Nephron progenitor cell (in vitro differentiated cells): ENCODE measurements at regions not wholly inside any gene's neighbourhood (a gene's known extent, or its start where the extent isn't known, plus 50 kb on each side); places are given as distances from the start of the nearest gene placed in this dataset.

ENCODE experiments used
- DNase-seq: peaks from one replicate; pipeline ENCODE4 v3.0.0; 2021
- H3K27ac Mint-ChIP-seq: 2 replicates; pipeline ENCODE4 v1.8.0; 2021; ENCODE audit warnings: mild to moderate bottlenecking, moderate library complexity, mixed read lengths
- H3K27me3 Mint-ChIP-seq: 2 replicates; pipeline ENCODE4 v1.8.0; 2021; ENCODE audit warnings: mild to moderate bottlenecking, low read depth, mixed read lengths; ENCODE audit not compliant: poor library complexity
- H3K36me3 Mint-ChIP-seq: 2 replicates; pipeline ENCODE4 v1.8.0; 2021; ENCODE audit warnings: low read depth, mixed read lengths
- H3K4me1 Mint-ChIP-seq: 2 replicates; pipeline ENCODE4 v1.8.0; 2021; ENCODE audit warnings: mixed read lengths
- H3K4me3 Mint-ChIP-seq: 2 replicates; pipeline ENCODE4 v1.8.0; 2021; ENCODE audit warnings: mild to moderate bottlenecking, moderate library complexity, mixed read lengths
- H3K9me3 Mint-ChIP-seq: 2 replicates; pipeline ENCODE4 v1.8.0; 2021; ENCODE audit warnings: mild to moderate bottlenecking, moderate library complexity, mixed read lengths
- CTCF ChIP-seq: fragments of 200-600 bp; sonication (generic); IDR thresholded peaks from 2 replicates; pipeline ENCODE4 v1.5.0; 2021; ENCODE audit warnings: antibody characterized with exemption

- Mint-ChIP-seq H3K4me1 (no peaks in the 10 kb centered on the region), H3K36me3 (no peaks in the 10 kb centered on the region), H3K27me3 (no peaks in the 10 kb centered on the region), H3K9me3 (no peaks in the 10 kb centered on the region), H3K27ac (no peak overlapping the region), H3K4me3 (no peak overlapping the region)
- no peak for TF ChIP-seq CTCF
- no peak for DNase-seq
Measured at GRCh38 chr12:78680596-78680995, 184.0 kb upstream of the SYT1 start.

DNA sequence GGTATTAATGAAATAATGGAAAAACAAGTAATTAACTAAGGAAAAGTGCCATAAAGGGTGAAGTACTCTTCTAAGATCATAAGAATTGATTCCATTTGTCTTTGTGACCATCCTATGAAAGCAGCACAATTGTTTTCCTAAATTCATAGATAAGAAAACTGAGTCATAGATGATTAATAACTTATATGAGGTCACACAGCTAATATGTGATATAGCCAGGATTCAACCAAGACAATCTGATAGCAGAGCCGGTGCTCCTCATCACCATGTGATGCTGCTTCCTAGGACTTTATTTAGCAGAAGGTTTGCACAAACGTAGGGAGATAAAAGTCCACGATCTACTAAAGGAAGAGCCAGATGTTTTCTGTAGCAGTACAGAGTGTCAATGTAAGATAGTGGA, 181.5 kb upstream of the SYT1 start:
- H3K27me3 Mint-ChIP-seq, result no peaks in the 10 kb centered on the region

GRCh38 chr12:78683626-78684025, 180.9 kb upstream of the SYT1 start:
- Mint-ChIP-seq H3K4me3 (no peak overlapping the region), H3K4me1 (no peaks in the 10 kb centered on the region), H3K27ac (no peak overlapping the region), H3K27me3 (no peaks in the 10 kb centered on the region), H3K9me3 (no peaks in the 10 kb centered on the region), H3K36me3 (no peaks in the 10 kb centered on the region)
- TF ChIP-seq CTCF, result no peak
- no peak for DNase-seq

More for the DNA sequence above, 181.5 kb upstream of the SYT1 start:
- no peak overlapping the region for H3K27ac Mint-ChIP-seq
- no peak for DNase-seq
- no peaks in the 10 kb centered on the region for H3K36me3 Mint-ChIP-seq
- TF ChIP-seq CTCF, result no peak
- H3K9me3 Mint-ChIP-seq, result no peaks in the 10 kb centered on the region
- no peaks in the 10 kb centered on the region for H3K4me1 Mint-ChIP-seq
- no peak overlapping the region for H3K4me3 Mint-ChIP-seq

DNA sequence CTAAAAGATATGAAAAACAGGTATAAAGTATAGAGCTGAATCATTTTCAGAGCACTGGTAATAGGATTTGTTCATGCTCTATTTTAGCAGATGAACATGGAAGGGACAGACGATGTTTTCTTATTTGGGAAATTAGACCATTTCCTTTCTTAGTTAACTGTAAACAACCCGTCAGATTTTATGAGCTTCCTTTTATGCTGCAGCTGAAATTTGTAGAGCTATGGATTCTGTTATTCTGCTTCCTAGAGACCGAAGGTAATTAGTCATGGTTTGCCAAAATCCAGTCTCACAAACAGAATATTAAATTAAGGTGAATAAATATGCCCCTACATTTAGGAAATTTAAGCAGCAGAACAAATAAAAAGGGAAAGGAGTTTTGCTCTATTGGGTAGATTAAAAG, 180.2 kb upstream of the SYT1 start:
- peaks cover 7% of the 10 kb centered on the region for H3K27me3 Mint-ChIP-seq
- H3K4me1 Mint-ChIP-seq, result no peaks in the 10 kb centered on the region
- TF ChIP-seq CTCF, result no peak
- H3K36me3 Mint-ChIP-seq, result no peaks in the 10 kb centered on the region
- no peaks in the 10 kb centered on the region for H3K9me3 Mint-ChIP-seq
- H3K27ac Mint-ChIP-seq, result no peak overlapping the region
- DNase-seq, result no peak
- H3K4me3 Mint-ChIP-seq, result no peak overlapping the region

DNA sequence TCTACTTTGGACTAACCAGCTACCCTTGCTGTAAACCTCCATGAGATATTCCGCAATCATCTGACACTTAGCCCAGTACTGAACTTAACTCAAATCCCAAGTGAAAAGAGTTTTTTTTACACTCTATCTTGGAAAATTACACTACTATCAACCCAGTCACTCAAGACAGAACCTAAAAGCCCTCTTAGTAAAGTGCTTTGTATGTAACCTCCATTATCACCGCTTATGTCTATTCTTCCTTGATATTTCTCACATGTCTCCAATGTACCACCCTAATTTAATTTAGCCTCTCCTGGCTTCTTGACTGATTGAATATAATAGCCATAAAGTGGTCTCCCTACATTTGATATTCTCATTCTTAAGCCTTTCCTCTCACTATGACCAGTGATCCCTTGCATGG, 168.8 kb upstream of the SYT1 start:
- no peak overlapping the region for H3K4me3 Mint-ChIP-seq
- TF ChIP-seq CTCF, result no peak
- DNase-seq, result no peak
- no peaks in the 10 kb centered on the region for H3K27me3 Mint-ChIP-seq
- peaks cover 4% of the 10 kb centered on the region for H3K9me3 Mint-ChIP-seq
- no peaks in the 10 kb centered on the region for H3K36me3 Mint-ChIP-seq
- no peaks in the 10 kb centered on the region for H3K4me1 Mint-ChIP-seq
- peak overlapping the region; percentile 13 for H3K27ac Mint-ChIP-seq

DNA sequence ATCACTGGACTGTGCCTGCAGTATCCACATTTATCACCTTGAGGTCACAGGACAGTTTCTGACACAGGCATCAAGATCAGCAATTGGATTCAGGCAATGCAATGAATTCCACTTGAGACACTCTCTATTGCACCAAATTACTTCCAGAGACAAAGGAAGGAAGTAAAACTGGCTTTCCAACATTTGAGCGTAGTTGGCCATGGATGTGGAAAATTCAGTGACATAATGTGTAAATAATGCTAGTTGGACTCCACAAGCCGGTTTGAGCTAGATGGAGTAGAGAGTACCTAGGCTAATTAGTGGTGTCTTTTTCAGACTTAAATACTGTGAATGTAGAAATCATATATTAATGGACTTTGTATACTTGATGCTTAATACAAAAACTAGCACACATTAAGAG, 168.3 kb upstream of the SYT1 start:
- peaks cover 4% of the 10 kb centered on the region for H3K9me3 Mint-ChIP-seq
- H3K4me1 Mint-ChIP-seq, result no peaks in the 10 kb centered on the region
- H3K36me3 Mint-ChIP-seq, result no peaks in the 10 kb centered on the region
- no peak for DNase-seq
- H3K27me3 Mint-ChIP-seq, result no peaks in the 10 kb centered on the region
- H3K27ac Mint-ChIP-seq, result no peak overlapping the region
- TF ChIP-seq CTCF, result no peak
- no peak overlapping the region for H3K4me3 Mint-ChIP-seq
